ENCODE measurements at regions not wholly inside any gene's neighbourhood (a gene's known extent, or its start where the extent isn't known, plus 50 kb on each side); places are given as distances from the start of the nearest gene placed in this dataset.

DNA sequence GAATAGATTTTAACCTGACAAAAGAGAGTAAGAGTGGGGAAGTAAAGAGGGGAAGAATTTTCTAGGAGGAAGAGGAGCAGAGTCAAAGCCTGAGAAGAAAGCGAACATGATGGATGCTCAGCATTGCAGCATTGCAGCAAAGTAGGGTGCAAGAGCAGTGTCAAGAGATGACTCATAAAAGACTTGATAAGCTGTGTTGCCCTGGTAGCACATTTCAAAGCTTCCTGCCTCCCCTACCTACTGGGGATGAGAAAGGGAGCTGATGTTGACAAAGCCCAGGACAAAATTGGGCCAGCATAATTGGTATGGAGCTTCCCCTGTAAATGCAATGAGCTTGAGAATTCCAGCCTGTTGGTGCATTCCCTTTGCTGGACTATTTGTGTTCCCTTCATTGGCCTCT is 121.6 kb upstream of the ST8SIA2 start:
- no peak for FAIRE-seq
- no peak overlapping the region for H3K9ac ChIP-seq (ENCODE audit: insufficient read depth, low read depth, low read length)
- ChIA-PET CTCF (ENCODE audit: low intra/inter-chr PET ratio, low total read pairs) (no interaction called here), POLR2A (no interaction called here)
- in situ Hi-C loops (cut with HindIII; ENCODE audit: extremely low pct_ligation_motif_present, low pct_unique_long_range_greater_than_20kb) = no loop called here
- H4K20me1 ChIP-seq (ENCODE audit: insufficient read depth, low read length) = no peaks in the 10 kb centered on the region
- no peak overlapping the region for H3K4me3 ChIP-seq (replicated peaks in 1 of 3; ENCODE audit: insufficient read depth in 1 of 3, low read depth in 2 of 3, low read length in 3 of 3)
- intact Hi-C loops (cut with micrococcal nuclease; ENCODE audit: unreplicated experiment) = no loop called here
- H3K4me1 ChIP-seq (ENCODE audit: insufficient read depth, low read length) = no peaks in the 10 kb centered on the region
- H3K36me3 ChIP-seq (replicated peaks in 1 of 2; ENCODE audit: control insufficient read depth in 1 of 2, insufficient read depth in 2 of 2, low read length in 2 of 2) = no peaks in the 10 kb centered on the region
- no peaks in the 10 kb centered on the region; a peak in 1 of 5 replicates for H3K27me3 ChIP-seq (ENCODE audit: control insufficient read depth in 1 of 2, insufficient read depth in 2 of 2, low read length in 2 of 2)
- 6% methylated on average over 1 of the region's 1 CpG for WGBS (ENCODE audit: low lambda C conversion rate)
- no TSS peak for BruUV-seq (replicated peaks)
- H3K79me2 ChIP-seq (ENCODE audit: insufficient read depth, low read length) = no peaks in the 10 kb centered on the region
- no peak overlapping the region for H2AFZ ChIP-seq (ENCODE audit: low read length)
- H3K4me2 ChIP-seq (ENCODE audit: low read depth, low read length) = no peak overlapping the region
- no peaks in the 10 kb centered on the region for H3K9me3 ChIP-seq (ENCODE audit: low read length)
- no peak for ATAC-seq
- H3K27ac ChIP-seq (ENCODE audit: extremely low read length, insufficient read depth, low read length) = no peak overlapping the region
- no peak for DNase-seq (ENCODE audit: low spot score)
- TF ChIP-seq, protein P1, sequence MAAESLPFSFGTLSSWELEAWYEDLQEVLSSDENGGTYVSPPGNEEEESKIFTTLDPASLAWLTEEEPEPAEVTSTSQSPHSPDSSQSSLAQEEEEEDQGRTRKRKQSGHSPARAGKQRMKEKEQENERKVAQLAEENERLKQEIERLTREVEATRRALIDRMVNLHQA (CRISPR knock-in tag; IDR thresholded peaks at IDR 0.05) = no peak
- TF ChIP-seq, protein P2, sequence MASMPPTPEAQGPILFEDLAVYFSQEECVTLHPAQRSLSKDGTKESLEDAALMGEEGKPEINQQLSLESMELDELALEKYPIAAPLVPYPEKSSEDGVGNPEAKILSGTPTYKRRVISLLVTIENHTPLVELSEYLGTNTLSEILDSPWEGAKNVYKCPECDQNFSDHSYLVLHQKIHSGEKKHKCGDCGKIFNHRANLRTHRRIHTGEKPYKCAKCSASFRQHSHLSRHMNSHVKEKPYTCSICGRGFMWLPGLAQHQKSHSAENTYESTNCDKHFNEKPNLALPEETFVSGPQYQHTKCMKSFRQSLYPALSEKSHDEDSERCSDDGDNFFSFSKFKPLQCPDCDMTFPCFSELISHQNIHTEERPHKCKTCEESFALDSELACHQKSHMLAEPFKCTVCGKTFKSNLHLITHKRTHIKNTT (CRISPR knock-in tag; IDR thresholded peaks at IDR 0.05) = no peak
- TF ChIP-seq ZNF879 (CRISPR knock-in tag; IDR thresholded peaks at IDR 0.05) = no peak
- no peak for TF ChIP-seq ZBTB20 (CRISPR knock-in tag; IDR thresholded peaks at IDR 0.05; ENCODE audit: borderline replicate concordance, low read depth)
- TF ChIP-seq TAF15 (IDR thresholded peaks at IDR 0.05; ENCODE audit: low read depth, low read length, poor library complexity, severe bottlenecking) = no peak
- TF ChIP-seq, protein P3, sequence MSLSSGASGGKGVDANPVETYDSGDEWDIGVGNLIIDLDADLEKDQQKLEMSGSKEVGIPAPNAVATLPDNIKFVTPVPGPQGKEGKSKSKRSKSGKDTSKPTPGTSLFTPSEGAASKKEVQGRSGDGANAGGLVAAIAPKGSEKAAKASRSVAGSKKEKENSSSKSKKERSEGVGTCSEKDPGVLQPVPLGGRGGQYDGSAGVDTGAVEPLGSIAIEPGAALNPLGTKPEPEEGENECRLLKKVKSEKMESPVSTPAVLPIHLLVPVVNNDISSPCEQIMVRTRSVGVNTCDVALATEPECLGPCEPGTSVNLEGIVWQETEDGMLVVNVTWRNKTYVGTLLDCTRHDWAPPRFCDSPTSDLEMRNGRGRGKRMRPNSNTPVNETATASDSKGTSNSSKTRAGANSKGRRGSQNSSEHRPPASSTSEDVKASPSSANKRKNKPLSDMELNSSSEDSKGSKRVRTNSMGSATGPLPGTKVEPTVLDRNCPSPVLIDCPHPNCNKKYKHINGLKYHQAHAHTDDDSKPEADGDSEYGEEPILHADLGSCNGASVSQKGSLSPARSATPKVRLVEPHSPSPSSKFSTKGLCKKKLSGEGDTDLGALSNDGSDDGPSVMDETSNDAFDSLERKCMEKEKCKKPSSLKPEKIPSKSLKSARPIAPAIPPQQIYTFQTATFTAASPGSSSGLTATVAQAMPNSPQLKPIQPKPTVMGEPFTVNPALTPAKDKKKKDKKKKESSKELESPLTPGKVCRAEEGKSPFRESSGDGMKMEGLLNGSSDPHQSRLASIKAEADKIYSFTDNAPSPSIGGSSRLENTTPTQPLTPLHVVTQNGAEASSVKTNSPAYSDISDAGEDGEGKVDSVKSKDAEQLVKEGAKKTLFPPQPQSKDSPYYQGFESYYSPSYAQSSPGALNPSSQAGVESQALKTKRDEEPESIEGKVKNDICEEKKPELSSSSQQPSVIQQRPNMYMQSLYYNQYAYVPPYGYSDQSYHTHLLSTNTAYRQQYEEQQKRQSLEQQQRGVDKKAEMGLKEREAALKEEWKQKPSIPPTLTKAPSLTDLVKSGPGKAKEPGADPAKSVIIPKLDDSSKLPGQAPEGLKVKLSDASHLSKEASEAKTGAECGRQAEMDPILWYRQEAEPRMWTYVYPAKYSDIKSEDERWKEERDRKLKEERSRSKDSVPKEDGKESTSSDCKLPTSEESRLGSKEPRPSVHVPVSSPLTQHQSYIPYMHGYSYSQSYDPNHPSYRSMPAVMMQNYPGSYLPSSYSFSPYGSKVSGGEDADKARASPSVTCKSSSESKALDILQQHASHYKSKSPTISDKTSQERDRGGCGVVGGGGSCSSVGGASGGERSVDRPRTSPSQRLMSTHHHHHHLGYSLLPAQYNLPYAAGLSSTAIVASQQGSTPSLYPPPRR (CRISPR knock-in tag; IDR thresholded peaks at IDR 0.05; ENCODE audit: borderline replicate concordance) = no peak
- no peak for TF ChIP-seq SMC3 (IDR thresholded peaks at IDR 0.05; ENCODE audit: low read length)
- no peak for TF ChIP-seq ZFP1 (CRISPR knock-in tag; IDR thresholded peaks at IDR 0.05)
- no peak for TF ChIP-seq ZFP82 (CRISPR knock-in tag; IDR thresholded peaks at IDR 0.05; ENCODE audit: borderline replicate concordance)
- no peak for TF ChIP-seq SRSF1 (optimal IDR thresholded peaks at IDR 0.05; ENCODE audit: low read depth, low read length)
- no peak for TF ChIP-seq SMYD3 (CRISPR knock-in tag; IDR thresholded peaks at IDR 0.05)
- TF ChIP-seq, protein P4, sequence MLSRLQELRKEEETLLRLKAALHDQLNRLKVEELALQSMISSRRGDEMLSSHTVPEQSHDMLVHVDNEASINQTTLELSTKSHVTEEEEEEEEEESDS (CRISPR knock-in tag; IDR thresholded peaks at IDR 0.05; ENCODE audit: borderline replicate concordance) = no peak
- TF ChIP-seq ZNF776 (CRISPR knock-in tag; IDR thresholded peaks at IDR 0.05) = no peak
- TF ChIP-seq TBX2 (CRISPR knock-in tag; IDR thresholded peaks at IDR 0.05; ENCODE audit: borderline replicate concordance) = no peak
- no peak for TF ChIP-seq HBP1 (CRISPR knock-in tag; IDR thresholded peaks at IDR 0.05; ENCODE audit: low read depth)
- no peak for TF ChIP-seq FOXO4 (CRISPR knock-in tag; conservative IDR thresholded peaks at IDR 0.05)
- no peak for TF ChIP-seq ZNF3 (CRISPR knock-in tag; IDR thresholded peaks at IDR 0.05)

Measured in HepG2 (cell line).